H9 (cell line): ENCODE measurements at regions not wholly inside any gene's neighbourhood (a gene's known extent, or its start where the extent isn't known, plus 50 kb on each side); places are given as distances from the start of the nearest gene placed in this dataset.

Experiments
- DNase-seq: peaks from one replicate; pipeline ENCODE4 v3.0.0-alpha.2; 2017
- H2AFZ ChIP-seq: one replicate; pipeline ENCODE4 v1.6.1; 2013; ENCODE audit warnings: mild to moderate bottlenecking, low read length, control low read depth, moderate library complexity
- H2AK5ac ChIP-seq: 2 replicates; pipeline ENCODE4 v1.6.1; 2013; ENCODE audit warnings: low read length, control low read depth, mixed read lengths; ENCODE audit not compliant: insufficient read length
- H2BK120ac ChIP-seq: one replicate; pipeline ENCODE4 v1.6.1; 2013; ENCODE audit warnings: low read depth, mild to moderate bottlenecking, low read length, control low read depth, inconsistent platforms; ENCODE audit not compliant: poor library complexity, severe bottlenecking
- H2BK12ac ChIP-seq: 2 replicates; pipeline ENCODE4 v1.6.1; 2013; ENCODE audit warnings: low read length, control low read depth, mixed read lengths, low read depth; ENCODE audit not compliant: insufficient read length
- H2BK15ac ChIP-seq: 2 replicates; pipeline ENCODE4 v1.6.1; 2013; ENCODE audit warnings: low read depth, low read length, control low read depth
- H2BK20ac ChIP-seq: one replicate; pipeline ENCODE4 v1.6.1; 2013; ENCODE audit warnings: low read depth, mild to moderate bottlenecking, low read length, control low read depth, inconsistent platforms; ENCODE audit not compliant: poor library complexity, severe bottlenecking
- H2BK5ac ChIP-seq: 2 replicates; pipeline ENCODE4 v1.6.1; 2013; ENCODE audit warnings: low read length, control low read depth, mixed read lengths; ENCODE audit not compliant: insufficient read length
- H3K14ac ChIP-seq: 2 replicates; pipeline ENCODE4 v1.6.1; 2013; ENCODE audit warnings: low read length, control low read depth; ENCODE audit not compliant: insufficient read depth
- H3K18ac ChIP-seq: 2 replicates; pipeline ENCODE4 v1.6.1; 2013; ENCODE audit warnings: low read depth, mild to moderate bottlenecking, mixed read lengths, low read length, control low read depth; ENCODE audit not compliant: insufficient read length
- H3K23ac ChIP-seq: 2 replicates; pipeline ENCODE4 v1.6.1; 2013; ENCODE audit warnings: low read length, control low read depth, mixed read lengths, low read depth; ENCODE audit not compliant: insufficient read length
- H3K23me2 ChIP-seq: 2 replicates; pipeline ENCODE4 v1.6.1; 2013; ENCODE audit warnings: low read depth, mild to moderate bottlenecking, mixed read lengths, low read length, control low read depth; ENCODE audit not compliant: insufficient read length, poor library complexity, severe bottlenecking
- H3K27ac ChIP-seq: 2 replicates; pipeline ENCODE4 v1.5.1; 2013; ENCODE audit warnings: low read length, control low read depth, mixed read lengths, low read depth; ENCODE audit not compliant: insufficient read length
- H3K27me3 ChIP-seq: 2 replicates; pipeline ENCODE4 v1.6.1; 2013; ENCODE audit warnings: low read length, control low read depth, inconsistent platforms; ENCODE audit not compliant: insufficient read depth
- H3K4ac ChIP-seq: 2 replicates; pipeline ENCODE4 v1.6.1; 2013; ENCODE audit warnings: low read depth, mild to moderate bottlenecking, control low read depth, inconsistent platforms, low read length, moderate library complexity
- H3K4me1 ChIP-seq: 2 replicates; pipeline ENCODE4 v1.6.1; 2013; ENCODE audit warnings: low read length, control low read depth, inconsistent platforms; ENCODE audit not compliant: insufficient read depth
- H3K4me2 ChIP-seq: 2 replicates; pipeline ENCODE4 v1.6.1; 2013; ENCODE audit warnings: low read length, control low read depth, mixed read lengths; ENCODE audit not compliant: insufficient read length, insufficient read depth
- H3K56ac ChIP-seq: 2 replicates; pipeline ENCODE4 v1.6.1; 2013; ENCODE audit warnings: low read depth, mild to moderate bottlenecking, mixed read lengths, low read length, control low read depth; ENCODE audit not compliant: insufficient read length
- H3K79me1 ChIP-seq: 2 replicates; pipeline ENCODE4 v1.6.1; 2013; ENCODE audit warnings: low read depth, mild to moderate bottlenecking, moderate library complexity, low read length, control low read depth, inconsistent platforms; ENCODE audit not compliant: insufficient read depth, poor library complexity, severe bottlenecking
- H3K79me2 ChIP-seq: 2 replicates; pipeline ENCODE4 v1.6.1; 2013; ENCODE audit warnings: low read length, control low read depth, inconsistent platforms; ENCODE audit not compliant: insufficient read depth
- H3K9ac ChIP-seq: 2 replicates; pipeline ENCODE4 v1.6.1; 2013; ENCODE audit warnings: low read length, control low read depth, mixed read lengths; ENCODE audit not compliant: insufficient read length; ENCODE audit errors: extremely low read depth
- H3K9me3 ChIP-seq: one replicate; pipeline ENCODE4 v1.6.1; 2013; ENCODE audit warnings: low read depth, low read length, inconsistent platforms; ENCODE audit not compliant: control insufficient read depth
- H3T11ph ChIP-seq: one replicate; pipeline ENCODE4 v1.6.1; 2013; ENCODE audit warnings: mild to moderate bottlenecking, low read length, control low read depth, inconsistent platforms
- H4K20me1 ChIP-seq: one replicate; pipeline ENCODE4 v1.6.1; 2013; ENCODE audit not compliant: control insufficient read depth, insufficient read length, insufficient read depth
- H4K5ac ChIP-seq: 2 replicates; pipeline ENCODE4 v1.6.1; 2013; ENCODE audit warnings: low read depth, mild to moderate bottlenecking, mixed read lengths, low read length, control low read depth; ENCODE audit not compliant: insufficient read length
- H4K8ac ChIP-seq: replicated peaks from 2 replicates; pipeline ENCODE4 v1.6.1; 2013; ENCODE audit warnings: low read length, control low read depth, mixed read lengths, low read depth; ENCODE audit not compliant: insufficient read length
- H4K91ac ChIP-seq: 2 replicates; pipeline ENCODE4 v1.6.1; 2013; ENCODE audit warnings: low read depth, mild to moderate bottlenecking, moderate library complexity, mixed read lengths, low read length, control low read depth; ENCODE audit not compliant: insufficient read length
- H3K27ac Mint-ChIP-seq, 3 experiments: 2 replicates in 2 of 3; 3 replicates in 1 of 3; pipeline ENCODE4 v1.8.0; 2020 to 2021; ENCODE audit warnings: mixed read lengths in 3 of 3, mild to moderate bottlenecking in 1 of 3, moderate library complexity in 1 of 3
- H3K27me3 Mint-ChIP-seq: 2 replicates; pipeline ENCODE4 v1.8.0; 2021; ENCODE audit warnings: low read depth, mild to moderate bottlenecking, moderate library complexity, mixed read lengths
- H3K36me3 Mint-ChIP-seq, 3 experiments: 2 replicates in 2 of 3; 3 replicates in 1 of 3; pipeline ENCODE4 v1.8.0; 2020 to 2021; ENCODE audit warnings: low read depth in 3 of 3, mixed read lengths in 3 of 3; ENCODE audit not compliant: insufficient read depth in 1 of 3
- H3K4me1 Mint-ChIP-seq, 2 experiments: 2 replicates each; pipeline ENCODE4 v1.8.0; 2020; ENCODE audit warnings: mixed read lengths in 2 of 2
- H3K4me3 Mint-ChIP-seq, 2 experiments: 2 replicates in 1 of 2; 3 replicates in 1 of 2; pipeline ENCODE4 v1.8.0; 2020 to 2021; ENCODE audit warnings: mild to moderate bottlenecking in 2 of 2, mixed read lengths in 2 of 2, moderate library complexity in 1 of 2
- H3K9me3 Mint-ChIP-seq, 2 experiments: 2 replicates in 1 of 2; 3 replicates in 1 of 2; pipeline ENCODE4 v1.8.0; 2020; ENCODE audit warnings: mild to moderate bottlenecking in 2 of 2, mixed read lengths in 2 of 2, moderate library complexity in 1 of 2
- WGBS: extraction: QIAGEN DNeasy Blood & Tissue Kit; methylation state at CpG from one replicate; pipeline ENCODE4 v1.1.7; 2013; ENCODE audit warnings: missing lambda C conversion rate, low lambda C conversion rate, mixed read lengths; ENCODE audit not compliant: insufficient read length; ENCODE audit errors: extremely low coverage; 5-methylcytosine and 5-hydroxymethylcytosine counted together
- TF ChIP-seq, protein P1 (sequence below): fragments of 200-600 bp; sonication (generic); conservative IDR thresholded peaks from 3 replicates; pipeline ENCODE4 v1.8.0; 2021; ENCODE audit warnings: antibody characterized with exemption, mild to moderate bottlenecking

- Mint-ChIP-seq H3K9me3 (no peaks in the 10 kb centered on the region; a peak in 1 of 5 replicates), H3K27me3 (no peaks in the 10 kb centered on the region), H3K27ac (no peak overlapping the region), H3K4me1 (peaks cover 2 to 11% of the 10 kb centered on the region in 2 experiments; a peak in 2 of 4 replicates), H3K4me3 (no peak overlapping the region), H3K36me3 (peaks cover 0 to 4% (median 0%) of the 10 kb centered on the region in 3 experiments; a peak in 1 of 7 replicates)
- WGBS = no CpG with 5 or more reads among the region's 1 CpG
- Histone ChIP-seq H3K9ac (no peak overlapping the region), H3K27me3 (no peaks in the 10 kb centered on the region), H3K23me2 (no peaks in the 10 kb centered on the region), H2AFZ (no peak overlapping the region), H4K5ac (no peak overlapping the region), H3K79me2 (no peaks in the 10 kb centered on the region), H3K23ac (no peak overlapping the region), H4K91ac (no peak overlapping the region), H3K4me1 (no peaks in the 10 kb centered on the region), H3T11ph (no peak overlapping the region), H3K18ac (no peak overlapping the region), H2BK5ac (no peak overlapping the region), H3K4ac (no peak overlapping the region), H2AK5ac (no peak overlapping the region), H2BK15ac (no peak overlapping the region), H3K4me2 (no peak overlapping the region), H4K8ac (no peak overlapping the region), H3K9me3 (no peaks in the 10 kb centered on the region), H3K27ac (no peak overlapping the region), H3K14ac (no peak overlapping the region), H2BK12ac (no peak overlapping the region), H2BK120ac (no peak overlapping the region), H3K79me1 (no peaks in the 10 kb centered on the region), H3K56ac (no peak overlapping the region), H2BK20ac (no peak overlapping the region), H4K20me1 (no peaks in the 10 kb centered on the region)
- TF ChIP-seq, protein P1, sequence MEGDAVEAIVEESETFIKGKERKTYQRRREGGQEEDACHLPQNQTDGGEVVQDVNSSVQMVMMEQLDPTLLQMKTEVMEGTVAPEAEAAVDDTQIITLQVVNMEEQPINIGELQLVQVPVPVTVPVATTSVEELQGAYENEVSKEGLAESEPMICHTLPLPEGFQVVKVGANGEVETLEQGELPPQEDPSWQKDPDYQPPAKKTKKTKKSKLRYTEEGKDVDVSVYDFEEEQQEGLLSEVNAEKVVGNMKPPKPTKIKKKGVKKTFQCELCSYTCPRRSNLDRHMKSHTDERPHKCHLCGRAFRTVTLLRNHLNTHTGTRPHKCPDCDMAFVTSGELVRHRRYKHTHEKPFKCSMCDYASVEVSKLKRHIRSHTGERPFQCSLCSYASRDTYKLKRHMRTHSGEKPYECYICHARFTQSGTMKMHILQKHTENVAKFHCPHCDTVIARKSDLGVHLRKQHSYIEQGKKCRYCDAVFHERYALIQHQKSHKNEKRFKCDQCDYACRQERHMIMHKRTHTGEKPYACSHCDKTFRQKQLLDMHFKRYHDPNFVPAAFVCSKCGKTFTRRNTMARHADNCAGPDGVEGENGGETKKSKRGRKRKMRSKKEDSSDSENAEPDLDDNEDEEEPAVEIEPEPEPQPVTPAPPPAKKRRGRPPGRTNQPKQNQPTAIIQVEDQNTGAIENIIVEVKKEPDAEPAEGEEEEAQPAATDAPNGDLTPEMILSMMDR = no peak
- DNase-seq = no peak
Measured at GRCh38 chr12:105761075-105761474, 377.7 kb downstream of the NUAK1 start.
